ENCODE measurements at regions not wholly inside any gene's neighbourhood (a gene's known extent, or its start where the extent isn't known, plus 50 kb on each side); places are given as distances from the start of the nearest gene placed in this dataset.

DNA sequence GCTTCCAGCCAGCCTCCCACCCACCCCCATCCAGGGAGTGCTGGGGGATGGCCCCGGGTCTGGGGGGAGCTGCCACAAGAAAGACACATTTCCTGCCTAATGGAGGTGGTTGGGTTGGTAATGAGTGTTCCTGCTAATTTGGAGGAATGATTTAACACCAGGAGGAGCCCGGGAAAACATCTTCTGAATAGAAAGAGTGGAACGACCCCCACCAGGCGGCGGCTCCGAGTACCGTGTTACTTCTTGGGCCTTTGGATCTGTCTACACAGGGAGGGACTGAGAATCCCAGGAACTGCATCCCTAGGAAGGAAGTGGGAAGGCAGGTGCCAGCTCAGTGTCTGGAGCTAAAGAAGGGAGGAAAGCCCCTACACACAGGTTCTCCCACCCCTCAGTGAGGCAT is 64.6 kb downstream of the TSPAN17 start:
- DNase-seq (ENCODE audit: low read depth in 3 of 3, low spot score in 2 of 3), result no peak

DNA sequence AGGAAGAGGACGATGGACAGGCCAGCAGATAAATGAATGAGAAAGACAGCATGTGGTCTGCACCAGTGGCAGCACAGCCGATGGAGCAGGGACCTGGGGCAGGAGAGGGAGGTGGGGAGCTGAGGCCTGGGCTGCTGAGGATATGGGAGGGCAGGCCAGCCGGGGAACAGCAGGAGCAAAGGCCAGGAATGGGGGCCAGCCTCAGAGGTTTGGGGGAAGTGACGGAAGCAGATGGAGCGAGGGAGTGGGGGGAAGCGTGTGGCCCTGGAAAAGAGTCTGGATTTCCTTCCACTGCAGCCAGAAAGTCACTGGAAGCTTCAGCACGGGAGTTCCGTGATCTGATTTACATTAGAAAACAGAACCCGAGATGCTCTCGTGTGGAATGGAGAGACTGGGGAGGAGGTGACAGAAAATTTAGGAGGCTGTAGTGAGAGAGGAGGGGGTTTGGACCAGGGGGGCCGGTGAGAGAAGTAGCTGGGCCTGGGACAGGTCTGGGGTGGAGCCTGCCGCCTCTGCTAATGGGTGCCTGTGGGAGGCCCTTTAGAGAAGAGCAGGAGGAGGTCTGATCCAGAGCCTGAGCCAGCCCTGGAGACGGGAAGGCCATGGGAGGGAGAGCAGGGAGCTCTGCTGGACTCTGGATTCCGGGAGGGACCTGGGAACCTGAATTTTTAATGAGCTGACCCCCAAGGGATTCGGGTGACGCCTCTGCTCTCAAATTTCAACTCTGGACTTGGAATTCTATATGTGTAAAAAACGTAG is 65.4 kb downstream of the TSPAN17 start:
- DNase-seq (ENCODE audit: low read depth in 3 of 3, low spot score in 2 of 3), result no peak

DNA sequence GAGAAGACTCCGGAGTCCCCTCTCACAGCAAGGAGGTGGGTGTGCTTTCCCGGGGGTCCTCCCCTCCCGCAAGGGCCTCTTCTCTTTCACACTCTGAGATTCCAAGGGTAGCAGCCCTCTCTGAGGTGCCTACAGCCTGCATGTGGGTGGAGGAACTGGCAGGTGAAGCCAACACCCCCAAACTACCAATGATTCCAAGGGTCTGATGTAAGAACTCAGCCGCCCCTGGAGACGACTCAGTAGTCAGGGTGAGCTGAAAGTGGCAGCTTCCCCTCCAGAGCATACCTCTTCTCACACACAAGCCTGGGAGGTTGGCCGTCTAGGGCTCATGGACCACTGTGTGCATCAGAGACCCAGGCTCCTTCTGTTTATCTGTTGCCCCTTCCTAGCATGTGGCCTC is 66.1 kb downstream of the TSPAN17 start:
- no peak for DNase-seq (ENCODE audit: low read depth in 3 of 3, low spot score in 2 of 3)

DNA sequence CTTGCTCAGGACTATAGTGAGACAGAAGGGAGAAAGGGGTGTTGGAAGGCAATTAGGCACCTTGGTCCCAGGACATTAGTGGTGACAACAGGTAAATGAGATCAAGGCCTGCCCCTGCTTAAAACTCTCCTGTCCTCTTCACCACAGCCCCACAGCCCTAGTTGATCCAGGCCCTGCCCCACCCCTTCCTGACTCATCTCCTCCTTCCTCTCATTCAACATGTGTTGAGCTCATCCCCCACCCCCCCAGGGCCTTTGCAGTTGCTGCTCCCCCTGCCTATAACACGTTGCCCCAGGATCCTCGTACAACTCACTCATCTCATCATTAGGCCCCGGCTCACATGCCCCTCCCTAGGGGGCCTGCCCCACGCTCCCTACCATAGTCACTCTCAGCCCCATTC is 66.8 kb downstream of the TSPAN17 start:
- no peak for DNase-seq (ENCODE audit: low read depth in 3 of 3, low spot score in 2 of 3)

DNA sequence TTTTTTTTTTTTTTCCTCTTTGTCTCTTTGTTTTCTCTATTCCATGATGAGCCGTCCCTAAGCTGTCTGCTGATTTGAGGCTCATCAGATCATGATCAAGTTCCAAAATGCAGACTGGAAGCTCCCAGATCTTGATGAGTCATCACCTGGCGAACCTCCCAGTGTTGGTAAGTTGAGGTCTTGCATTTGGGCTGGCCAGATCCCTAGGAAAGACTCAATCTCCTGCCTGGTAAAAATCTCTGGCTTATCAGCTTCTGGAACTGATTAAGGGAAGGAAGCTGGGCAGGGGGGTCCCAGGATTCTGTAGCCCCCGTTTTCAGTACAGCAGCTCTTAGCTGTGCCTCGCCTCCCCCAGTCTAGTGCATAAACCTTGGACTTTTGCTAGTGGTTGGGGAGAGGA is 69.0 kb downstream of the TSPAN17 start:
- no peak for DNase-seq (ENCODE audit: low read depth in 3 of 3, low spot score in 2 of 3)

DNA sequence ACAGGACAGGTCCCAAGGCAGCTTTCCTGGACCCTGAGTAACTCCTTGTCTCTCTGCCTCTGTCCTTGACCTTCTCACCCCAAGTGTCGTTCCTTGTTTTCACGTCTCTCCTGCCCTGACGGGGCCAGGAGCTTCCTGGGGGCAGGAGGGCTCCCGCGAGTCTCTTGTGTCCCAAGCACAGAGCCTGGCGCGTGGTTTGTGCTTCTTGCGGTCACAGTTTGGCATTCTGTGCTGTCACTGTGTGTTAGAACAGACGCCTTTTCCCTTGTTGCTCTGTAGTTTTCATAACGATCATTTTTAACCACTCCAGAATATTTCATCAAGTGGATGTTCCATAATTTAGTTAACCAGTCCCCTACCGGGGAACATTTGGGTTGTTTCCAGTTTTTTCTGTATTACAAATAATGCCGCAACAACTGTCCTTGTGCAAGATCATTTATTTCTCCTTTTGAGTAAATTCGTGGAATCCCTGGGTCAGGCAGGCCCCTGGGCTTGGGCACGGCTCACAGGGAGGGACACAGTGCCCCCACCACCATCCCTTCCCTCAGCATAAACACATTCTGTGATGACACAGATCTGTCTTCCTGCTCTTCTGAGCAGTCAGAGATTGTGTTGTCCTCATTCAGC is 71.9 kb downstream of the TSPAN17 start:
- no peak for DNase-seq (ENCODE audit: low read depth in 3 of 3, low spot score in 2 of 3)

DNA sequence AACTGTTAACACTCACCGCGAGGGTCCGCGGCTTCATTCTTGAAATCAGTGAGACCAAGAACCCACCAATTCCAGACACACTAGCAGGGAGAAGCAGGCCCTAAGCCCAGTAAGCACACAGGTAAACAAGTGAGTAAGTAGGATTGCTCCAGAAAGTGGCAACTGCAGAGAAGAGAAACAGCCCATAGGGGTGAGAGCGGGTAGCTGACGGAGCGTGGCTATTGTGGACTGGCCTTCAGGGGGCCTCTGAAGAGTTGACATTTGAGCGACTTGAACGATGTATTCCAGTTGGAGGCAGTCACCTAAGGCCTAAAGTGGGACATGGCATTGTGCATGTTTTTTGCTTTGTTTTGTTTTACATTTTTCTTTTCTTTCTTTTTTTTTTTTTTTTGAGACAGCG is 74.2 kb downstream of the TSPAN17 start:
- no peak for DNase-seq (ENCODE audit: low read depth in 3 of 3, low spot score in 2 of 3)

DNA sequence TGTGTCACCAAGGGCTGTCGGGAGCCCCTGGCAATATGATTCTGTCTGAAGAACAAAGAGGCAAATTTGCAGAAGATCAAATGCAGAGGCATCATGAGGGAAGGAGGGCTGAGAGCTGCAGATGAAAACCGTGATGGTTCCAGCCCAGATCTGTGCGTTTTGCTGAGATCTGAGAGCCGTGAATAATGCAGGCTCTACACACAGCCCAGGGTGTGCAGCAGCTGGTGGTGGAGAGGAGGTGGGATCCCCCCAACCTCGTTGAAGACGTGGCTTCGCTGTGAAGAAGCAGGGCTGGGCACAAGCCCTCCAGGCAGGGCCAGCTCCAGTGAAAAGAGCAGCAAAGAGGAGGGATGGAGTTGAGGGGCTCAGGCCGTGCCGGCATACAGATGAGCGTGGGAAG is 75.5 kb downstream of the TSPAN17 start:
- DNase-seq (ENCODE audit: low read depth in 3 of 3, low spot score in 2 of 3), result no peak

DNA sequence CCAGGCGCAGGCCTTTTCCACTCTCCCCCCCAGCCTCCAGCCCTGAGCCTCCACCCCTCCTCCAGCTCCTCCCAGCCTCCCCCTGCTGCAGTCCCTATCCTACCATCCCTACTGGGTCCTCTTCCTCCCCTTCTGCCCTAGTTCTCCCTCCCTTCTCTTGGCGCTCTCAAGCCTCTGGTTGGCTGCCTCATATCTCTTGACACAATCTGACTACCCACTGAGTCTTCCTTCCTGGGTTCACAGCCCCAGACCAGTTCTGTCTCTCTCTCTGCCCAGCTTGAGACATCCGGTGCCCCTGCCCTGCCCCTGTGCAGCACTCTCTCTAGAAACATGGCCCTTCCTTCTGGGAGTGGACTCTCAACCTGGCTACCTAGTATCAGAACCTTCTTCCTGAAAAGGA is 76.2 kb downstream of the TSPAN17 start:
- DNase-seq (ENCODE audit: low read depth in 3 of 3, low spot score in 2 of 3), result no peak

DNA sequence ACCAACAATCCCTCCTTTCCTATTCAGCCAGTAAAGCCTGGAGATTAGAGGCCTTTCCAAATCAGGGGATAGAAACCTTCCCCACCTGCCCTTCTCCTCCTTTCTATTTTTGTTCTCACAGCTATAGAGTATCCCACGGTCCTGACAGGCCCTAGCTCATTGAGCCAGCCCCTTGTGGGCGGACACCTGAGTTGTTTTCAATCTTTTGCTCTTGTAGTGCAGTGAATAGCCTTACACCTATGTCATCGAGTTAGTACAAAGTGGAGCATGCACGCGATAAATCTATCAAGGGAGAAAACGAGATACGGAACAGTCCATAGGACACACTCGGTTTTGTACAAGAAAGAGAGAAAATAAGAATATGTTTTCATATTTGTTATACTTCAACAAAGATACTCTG is 77.2 kb downstream of the TSPAN17 start:
- no peak for DNase-seq (ENCODE audit: low read depth in 3 of 3, low spot score in 2 of 3)

DNA sequence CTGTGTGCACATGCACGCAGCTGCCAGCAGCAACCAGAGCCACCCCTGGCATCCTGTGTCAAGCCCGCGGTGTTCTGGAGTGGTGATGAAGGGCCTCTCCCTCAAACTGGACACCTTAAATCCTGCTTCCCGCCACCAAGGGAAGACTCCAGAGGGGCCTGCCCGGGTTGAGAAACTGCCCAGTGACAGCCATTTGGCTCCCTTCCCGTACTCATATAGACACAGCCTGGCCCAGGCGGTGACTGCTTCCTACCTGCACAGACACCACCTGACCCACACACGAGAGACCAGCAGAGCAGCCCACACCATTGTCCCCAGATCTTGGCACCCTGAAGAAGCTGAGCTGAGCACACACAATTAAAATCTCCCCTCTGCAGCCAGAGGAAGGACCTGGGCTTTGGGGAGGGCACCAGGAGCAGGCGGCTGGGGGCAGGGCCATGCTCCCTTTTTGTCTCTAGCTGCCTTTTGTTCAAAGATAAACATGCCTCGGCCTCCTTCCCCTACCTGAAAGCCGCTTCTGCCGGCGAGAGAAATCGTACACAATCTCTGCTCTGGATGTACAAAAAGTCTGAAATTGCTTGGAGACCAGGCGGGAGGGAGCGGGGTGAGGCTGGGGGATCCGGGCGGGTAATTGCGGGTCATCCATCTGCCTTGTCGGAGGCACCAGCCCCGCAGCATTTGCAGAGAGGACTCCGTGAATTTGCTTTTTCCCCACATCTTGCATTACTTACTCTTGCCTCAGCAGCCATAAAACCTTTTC is 78.4 kb downstream of the TSPAN17 start:
- DNase-seq (ENCODE audit: low read depth in 3 of 3, low spot score in 2 of 3), result no peak

DNA sequence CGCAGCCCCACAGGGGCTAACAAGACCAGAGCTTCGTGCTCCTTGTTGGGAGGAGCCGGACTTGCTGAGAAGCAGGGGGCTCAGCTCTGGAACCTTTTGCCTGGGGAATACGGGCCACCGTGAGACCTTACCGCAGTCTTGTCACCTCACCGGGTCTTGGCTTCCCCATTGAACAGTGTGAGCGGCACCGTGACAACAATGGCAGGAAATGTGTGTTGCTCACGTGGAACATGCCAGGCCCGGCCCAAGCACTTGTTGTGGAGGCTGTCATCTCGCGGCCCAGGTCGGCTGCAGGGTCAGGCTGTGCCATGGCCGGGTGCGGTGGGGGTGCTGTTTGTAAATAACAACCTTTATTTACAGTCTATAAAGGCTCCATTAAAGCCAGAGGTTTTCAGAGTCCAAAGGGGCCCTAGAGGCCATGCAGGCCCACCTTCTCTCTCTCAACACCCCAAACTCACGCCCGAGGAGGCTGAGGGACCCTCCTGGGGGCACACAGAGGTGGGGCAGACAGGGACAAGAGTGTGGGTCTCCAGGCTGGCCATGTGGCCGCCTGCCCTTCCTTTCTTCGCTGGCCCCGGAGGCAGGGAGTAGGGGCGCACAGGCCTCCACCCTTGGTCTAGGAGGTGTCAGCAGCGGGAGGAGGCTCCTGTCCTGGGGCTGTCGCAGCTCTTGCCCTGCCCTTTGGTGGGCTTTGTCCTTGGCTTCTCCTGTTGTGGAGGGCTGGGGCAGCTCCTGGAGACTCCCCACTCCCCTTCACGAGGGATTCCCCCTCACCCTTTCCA is 79.7 kb downstream of the TSPAN17 start:
- DNase-seq (ENCODE audit: low read depth in 3 of 3, low spot score in 2 of 3), result no peak

DNA sequence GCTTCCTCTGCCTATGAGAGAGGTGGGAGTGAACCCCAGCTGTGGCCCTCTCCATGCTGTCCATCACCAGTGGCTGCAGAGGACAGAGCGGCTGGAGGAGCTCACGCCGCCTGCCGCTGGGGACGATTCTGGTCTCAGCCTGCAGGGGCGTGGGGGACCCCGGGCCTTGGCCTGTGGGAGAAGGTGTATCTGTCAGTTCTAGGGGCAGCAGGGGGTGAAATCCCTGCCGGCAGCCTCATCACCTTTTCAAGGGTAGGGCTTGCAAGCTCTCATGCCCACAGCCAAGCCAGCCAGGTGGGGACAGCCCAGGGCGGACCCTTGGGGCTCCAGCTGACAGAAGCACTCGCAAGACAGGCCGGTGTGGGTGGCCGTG is 80.2 kb downstream of the TSPAN17 start:
- no peak for DNase-seq (ENCODE audit: low read depth in 3 of 3, low spot score in 2 of 3)

DNA sequence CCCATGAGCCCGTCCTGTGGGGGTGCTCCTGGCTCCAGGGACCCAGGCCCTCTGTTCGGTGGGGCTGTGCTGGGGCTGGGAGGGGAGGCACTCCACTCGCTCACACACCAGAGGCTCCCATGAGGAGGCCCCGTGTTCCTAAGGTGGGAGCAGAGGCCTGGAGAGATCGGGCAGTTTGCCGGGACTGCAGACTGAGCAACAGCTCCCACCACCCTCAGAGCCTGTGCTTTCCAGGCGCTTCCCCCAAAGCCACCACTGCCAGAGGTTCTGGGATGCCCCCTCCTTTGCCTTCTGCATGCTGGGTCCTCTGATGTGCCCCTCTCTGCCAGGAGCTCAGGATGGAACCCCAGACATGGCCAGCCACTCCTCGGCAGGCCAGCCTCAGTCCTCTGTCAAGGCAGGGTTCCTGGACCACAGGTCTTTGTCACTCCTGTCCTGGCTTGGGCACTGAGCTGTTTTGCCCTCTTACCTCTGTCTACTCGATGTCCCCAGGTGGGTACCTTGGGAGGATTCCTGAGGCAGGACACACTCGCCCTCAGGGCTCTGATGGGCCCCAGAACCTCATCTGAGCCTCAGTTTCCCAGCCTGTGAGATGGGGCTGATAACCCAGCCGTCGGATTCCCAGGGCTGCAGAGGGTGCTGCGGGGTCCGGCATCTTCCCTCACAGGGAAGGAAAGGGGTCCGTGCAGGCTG is 80.8 kb downstream of the TSPAN17 start:
- DNase-seq (ENCODE audit: low read depth in 3 of 3, low spot score in 2 of 3), result no peak

DNA sequence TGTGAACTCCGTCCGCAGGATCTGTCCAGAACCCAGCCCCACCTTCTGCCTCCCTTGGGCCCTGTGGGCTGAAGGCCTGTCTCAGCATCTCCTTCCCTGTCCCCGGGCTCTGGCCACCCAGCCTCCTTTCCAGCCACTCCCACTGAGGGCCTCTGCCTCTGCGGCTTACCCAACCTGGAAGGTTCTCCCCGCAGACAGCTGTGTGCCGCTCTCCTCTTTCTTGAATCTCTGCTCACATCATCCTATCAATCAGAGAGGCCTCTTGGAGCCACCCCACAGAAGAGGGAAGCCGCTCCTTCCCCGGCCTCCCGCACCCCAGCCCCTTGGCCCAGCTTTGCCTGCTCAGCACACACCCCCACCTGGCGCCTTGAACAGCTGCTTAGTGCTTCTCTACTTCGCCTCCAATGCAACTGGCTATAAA is 81.5 kb upstream of the UNC5A start:
- DNase-seq (ENCODE audit: low read depth in 3 of 3, low spot score in 2 of 3), result no peak

DNA sequence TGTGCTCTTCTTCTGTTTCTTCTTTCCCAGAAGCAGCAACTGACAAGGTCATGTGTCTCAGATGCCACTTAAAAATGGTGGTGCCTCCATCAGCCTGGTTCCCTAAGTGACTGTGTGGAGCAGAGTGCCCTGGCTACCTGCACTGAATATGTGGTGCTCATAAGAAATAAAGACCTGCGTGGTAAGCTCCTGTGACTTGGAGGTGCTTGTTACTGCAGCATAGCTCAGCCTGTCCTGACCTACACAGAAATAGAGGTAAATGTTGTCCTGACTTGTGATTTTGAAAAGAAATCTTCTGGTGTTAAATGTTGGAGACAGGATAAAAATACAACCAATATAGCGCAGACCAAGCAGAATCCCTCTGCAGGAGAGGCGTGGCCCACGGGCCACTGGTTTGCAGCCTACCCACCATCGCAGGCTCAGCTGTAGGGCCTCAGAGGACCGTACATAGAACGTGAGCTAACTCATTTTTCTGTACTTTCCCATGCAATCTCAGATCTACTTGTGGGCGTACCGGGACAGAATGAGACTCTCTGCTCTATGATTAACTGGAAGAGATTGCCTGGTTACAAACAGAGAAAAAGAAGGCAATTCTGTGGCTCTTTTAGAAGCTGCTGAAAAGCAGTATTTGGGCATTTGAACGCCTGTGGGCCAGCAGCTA is 79.4 kb upstream of the UNC5A start:
- DNase-seq (ENCODE audit: low read depth in 3 of 3, low spot score in 2 of 3), result no peak

DNA sequence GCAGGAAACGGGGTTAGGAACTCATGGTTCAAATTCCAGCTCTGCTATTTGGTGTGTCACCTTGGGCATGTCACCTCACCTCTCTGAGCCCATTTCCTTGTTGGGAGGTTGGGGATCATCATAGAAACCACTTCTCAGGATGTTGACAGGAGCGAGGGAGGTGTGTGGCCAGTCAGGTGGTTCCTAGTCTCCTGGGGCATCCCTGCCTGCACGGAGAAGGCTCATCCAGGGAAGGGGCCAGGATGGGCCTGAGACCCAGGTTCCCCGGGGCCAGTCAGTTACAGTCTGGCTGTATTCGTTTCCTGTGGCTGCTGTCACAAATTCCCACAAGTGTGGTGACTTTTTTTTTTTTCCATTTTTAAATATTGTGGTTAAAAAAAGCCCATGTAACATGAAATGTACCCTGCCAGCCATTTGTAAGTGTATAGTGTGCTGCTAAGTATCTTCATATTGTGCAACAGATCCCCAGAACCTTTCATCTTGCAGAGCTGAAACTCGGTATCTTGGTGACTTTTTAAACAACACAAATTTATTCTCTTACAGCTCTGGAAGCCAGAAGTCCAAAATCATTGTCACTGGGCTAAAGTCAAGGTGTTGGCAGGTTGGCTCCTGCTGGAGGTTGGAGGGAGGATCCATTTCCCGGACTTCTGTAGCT is 78.7 kb upstream of the UNC5A start:
- no peak for DNase-seq (ENCODE audit: low read depth in 3 of 3, low spot score in 2 of 3)

DNA sequence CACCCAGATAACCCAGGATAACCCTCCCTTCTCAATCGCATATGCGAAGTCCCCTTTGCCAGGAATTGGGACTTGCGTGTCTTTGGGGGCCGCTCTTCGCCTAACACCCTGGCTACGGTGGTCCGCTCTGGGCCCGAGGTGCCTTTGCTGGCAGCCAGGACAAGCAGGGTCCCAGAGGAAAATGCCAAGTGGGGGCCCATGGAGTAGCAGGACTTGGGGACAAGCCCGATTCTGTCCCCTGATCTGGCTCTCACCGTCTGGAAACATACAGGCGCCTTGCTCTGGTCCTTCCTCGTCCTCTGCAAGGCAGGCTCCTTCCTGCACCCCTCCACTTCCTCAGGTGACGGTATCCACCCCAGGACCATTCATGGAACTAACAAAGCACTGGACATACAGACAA is 78.1 kb upstream of the UNC5A start:
- DNase-seq (ENCODE audit: low read depth in 3 of 3, low spot score in 2 of 3), result no peak

DNA sequence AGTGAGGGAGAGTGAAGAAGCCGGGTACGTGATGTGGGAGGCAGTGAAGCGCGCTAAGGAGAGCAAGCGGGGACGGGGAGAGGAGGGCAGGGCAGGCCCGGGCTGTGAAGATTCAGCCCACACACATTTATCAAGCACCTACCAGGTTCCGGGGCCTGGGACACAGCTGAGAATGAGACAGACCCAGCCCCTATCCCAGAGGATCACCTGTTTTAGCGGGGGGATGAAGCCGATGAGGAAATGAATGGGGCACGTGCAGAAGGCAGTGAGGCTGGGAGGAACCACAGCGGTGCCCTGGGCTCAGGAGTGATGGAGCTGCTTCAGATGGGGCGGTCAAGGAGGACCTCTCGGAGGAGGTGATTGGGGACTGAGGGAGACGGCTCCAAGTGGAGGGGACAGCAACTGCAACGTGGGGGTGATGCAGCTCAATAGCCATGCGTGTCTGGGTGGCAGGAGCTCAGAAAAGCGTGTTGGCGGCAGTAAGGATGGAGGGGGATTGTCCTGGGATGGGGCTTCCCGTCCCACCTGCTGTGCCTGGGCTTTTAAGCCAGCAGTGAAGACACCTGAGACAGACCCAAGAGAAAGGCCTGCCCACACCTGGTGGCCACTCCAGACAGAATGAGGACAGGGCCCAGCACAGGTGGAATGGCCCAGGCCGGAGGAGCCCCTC is 77.5 kb upstream of the UNC5A start:
- DNase-seq (ENCODE audit: low read depth in 3 of 3, low spot score in 2 of 3), result no peak

Data from right renal cortex interstitium (tissue), 3 donors.